ENCODE measurements at regions not wholly inside any gene's neighbourhood (a gene's known extent, or its start where the extent isn't known, plus 50 kb on each side); places are given as distances from the start of the nearest gene placed in this dataset.

DNA sequence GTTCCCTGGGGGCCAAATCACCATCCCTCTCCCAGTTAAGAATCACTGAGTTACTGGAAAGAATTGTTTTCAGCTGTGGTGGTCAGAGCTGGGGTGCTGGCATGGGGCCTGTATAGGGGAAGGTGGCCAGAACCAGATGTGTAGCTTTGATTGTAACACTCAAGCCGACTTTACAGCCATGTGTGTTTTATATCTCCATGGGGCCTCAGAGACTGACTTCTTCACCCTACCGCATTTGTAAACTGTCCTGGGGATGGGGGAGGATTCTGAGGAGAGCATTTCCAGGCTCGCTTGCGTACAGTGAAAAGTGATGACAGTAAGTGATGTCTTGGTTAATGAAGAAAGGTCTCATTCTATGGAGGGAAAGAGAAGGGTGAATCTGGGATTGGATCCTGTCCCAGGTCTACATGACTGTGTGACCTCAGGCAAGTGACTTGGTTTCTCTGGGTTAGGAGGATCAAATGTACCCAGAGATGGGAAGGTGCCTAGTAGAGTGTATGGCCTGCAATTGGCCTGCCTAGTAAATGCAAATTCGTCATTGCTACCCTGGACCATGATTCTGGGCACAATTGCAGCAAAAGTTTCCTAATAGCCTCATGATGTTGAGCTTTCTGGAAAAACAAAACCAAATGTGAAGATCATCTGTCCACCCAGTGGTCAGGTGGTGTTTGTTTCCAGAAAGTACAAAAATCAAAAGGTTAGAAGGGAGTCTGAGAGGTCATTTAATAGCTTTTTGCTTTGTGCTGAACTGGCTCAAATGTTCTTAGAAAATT lies 49.7 kb upstream of the RCC2 start:
- H3K4me3 ChIP-seq (ENCODE audit: low read depth, low read length) = no peak overlapping the region
- TF ChIP-seq CTCF (IDR thresholded peaks at IDR 0.05; ENCODE audit: insufficient read depth, low read length) = no peak
- DNase-seq (ENCODE audit: low read depth) = peak; percentile 46

Data from fibroblast of the aortic adventitia (primary cell).